UCSD-AML1 (cell line): ENCODE measurements at regions not wholly inside any gene's neighbourhood (a gene's known extent, or its start where the extent isn't known, plus 50 kb on each side); places are given as distances from the start of the nearest gene placed in this dataset.
A peak's percentile ranks its signal among the peaks of the same experiment; 100 is the strongest.

ENCODE experiments used
- DNase-seq: peaks from one replicate; lab custom pipeline; 2025; ENCODE audit not compliant: unreplicated experiment; lab: John Stamatoyannopoulos, UW

GRCh38 chr22:19574247-19574646, 50.0 kb upstream of the CLDN5 start:
- no peak for DNase-seq

DNA sequence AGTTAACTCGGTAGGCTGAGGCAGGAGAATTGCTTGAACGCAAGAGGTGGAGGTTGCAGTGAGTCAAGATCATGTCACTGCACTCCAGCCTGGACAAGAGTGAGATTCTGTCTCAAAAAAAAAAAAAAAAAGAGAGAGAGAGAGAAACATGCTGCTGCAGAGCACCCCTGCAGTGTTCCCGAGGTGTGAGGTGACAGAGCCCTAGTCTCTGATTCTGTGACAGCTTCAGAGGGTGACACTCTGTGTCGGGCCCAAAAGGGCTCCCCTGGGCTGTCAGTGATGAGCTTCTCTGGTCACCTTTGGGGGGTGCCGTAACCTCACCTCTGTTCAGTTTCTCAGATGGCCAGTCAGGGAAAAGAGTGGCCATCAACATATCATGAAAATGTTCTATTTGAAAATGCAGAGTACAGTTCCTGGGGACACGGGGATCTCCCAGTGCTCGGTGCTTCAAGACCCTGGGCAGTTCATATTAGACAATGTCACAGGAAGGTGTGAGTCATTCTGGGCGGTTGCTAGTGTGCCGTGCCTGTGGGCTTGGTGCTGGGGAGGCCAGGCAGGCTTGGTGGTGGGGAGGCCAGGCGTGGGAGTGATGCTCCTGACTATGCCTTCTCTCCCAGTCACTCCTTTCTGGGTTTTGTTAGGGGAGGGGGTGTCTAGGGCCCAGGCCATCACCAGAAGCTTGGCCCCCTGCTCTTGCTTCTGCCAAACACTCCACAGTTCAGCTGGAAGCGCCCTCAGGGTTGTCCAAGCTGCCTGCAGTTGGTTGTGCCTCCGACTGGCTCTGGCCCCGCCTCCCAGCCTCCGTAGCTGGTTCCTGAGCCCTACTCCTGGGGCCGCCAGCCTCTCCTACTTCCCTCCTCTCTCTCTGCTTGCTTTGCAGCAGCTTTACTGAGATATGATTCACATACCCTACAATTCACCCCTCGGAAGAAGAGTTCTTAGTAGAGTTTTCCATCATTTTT, 52.5 kb upstream of the CLDN5 start:
- peak; percentile 83 for DNase-seq

DNA sequence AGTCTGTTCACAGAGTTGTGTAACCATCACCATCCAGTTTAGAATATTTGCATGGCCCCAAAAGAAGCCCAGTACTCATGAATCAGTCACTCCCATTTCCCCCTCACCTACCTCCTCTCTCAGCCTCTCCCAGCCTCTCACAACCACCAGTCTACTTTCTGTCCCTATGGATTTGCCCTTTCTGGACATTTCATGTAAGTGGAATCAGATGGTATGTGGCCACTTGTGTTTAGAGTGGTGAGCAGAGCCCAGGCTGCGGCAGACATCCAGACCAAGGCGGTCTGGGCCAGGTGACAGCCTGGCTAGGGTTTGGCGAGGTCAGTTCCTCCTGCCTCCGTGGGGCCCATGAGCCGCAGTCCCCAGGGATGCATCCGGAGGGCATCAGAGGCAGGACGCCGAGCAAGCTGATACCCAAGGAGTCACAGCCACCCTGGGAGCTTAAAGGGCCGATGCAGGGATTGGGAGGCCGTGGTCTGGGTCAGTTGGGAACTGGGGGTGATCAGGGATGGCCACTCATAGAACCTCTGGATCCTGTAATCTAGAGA, 53.3 kb upstream of the CLDN5 start:
- DNase-seq = no peak

- no peak for DNase-seq
These were observed 54.2 kb upstream of the CLDN5 start for GRCh38 chr22:19578180-19579004.

DNA sequence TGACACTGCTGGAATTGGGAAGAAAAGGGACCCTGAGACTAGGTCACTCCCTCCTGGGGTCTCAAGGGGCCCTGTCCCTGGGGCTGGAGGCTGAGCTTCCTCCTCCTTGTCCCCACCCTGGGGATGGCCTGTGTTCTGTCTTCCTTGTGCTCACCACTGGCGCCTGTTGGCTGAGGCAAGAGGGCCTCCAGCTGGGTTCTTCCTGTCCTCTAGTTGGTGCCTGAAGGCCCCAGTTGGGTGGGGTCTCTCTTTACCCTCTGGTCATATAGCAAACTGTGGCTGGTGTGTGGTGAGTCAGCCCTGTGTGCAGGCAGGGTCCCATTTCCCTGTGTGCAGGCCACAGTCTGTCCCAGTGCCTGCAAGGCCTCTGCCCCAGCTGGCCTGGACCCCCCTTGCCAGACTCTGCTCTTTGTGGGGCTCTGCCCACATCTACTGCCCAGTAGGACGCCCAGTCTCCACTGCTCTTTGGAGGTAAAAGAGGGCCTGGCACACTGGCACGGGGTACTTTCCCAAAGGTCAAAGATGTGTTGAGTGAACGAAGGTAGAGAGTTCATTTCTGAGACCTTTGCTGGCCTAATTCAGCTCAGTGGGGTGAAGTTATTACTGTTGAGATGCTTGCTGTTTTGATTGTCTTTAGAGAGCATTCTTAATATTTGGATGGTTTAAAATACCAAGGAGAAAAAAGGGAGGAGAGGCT, 55.1 kb upstream of the CLDN5 start:
- peak; percentile 28 for DNase-seq

DNA sequence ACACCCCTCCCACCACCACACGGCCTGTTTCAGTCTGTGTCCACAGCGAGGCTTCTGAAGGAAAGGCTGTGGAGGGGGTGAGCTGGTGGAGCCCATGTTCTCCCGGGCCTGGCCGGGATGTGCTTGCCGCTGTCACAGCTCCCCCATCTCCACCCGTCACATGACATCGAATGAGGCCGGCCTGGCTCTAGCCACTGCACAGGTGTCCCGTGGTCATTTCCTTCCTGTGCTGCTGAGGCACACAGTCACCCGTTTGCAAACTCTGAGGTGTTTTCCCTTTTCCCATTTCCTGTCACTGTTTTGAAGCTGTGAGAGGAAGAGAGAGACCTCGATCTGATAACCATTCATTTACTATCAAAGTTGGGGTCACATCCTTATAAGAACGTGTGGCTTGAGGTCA, 55.7 kb upstream of the CLDN5 start:
- peak; percentile 57 for DNase-seq

GRCh38 chr22:19580291-19580890, 56.2 kb upstream of the CLDN5 start:
- DNase-seq = no peak

DNA sequence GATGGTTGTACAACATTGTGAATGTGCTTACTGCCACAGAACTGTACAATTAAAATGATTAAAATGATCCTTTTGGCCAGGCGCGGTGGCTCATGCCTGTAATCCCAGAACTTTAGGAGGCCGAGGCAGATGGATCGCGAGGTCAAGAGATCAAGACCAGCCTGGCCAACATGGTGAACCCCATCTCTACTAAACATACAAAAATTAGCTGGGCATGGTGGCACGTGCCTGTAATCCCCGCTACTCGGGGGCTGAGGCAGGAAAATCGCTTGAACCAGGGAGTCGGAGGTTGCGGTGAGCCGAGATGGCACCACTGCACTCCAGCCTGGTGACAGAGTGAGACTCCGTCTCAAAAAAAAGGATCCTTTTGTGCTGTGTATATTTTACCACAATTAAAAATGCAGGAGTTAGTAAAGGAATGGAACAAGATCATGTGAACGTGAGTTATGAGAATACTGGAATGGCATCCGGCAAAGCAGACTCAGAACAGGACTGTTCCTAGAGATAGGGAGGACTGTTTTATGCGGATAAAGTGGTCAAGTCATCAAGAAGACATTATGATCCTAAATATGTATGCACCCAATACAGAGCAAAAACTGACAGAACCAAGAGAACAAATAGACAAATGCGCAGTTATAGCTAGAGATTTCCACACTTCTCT, 58.0 kb upstream of the CLDN5 start:
- DNase-seq = no peak

DNA sequence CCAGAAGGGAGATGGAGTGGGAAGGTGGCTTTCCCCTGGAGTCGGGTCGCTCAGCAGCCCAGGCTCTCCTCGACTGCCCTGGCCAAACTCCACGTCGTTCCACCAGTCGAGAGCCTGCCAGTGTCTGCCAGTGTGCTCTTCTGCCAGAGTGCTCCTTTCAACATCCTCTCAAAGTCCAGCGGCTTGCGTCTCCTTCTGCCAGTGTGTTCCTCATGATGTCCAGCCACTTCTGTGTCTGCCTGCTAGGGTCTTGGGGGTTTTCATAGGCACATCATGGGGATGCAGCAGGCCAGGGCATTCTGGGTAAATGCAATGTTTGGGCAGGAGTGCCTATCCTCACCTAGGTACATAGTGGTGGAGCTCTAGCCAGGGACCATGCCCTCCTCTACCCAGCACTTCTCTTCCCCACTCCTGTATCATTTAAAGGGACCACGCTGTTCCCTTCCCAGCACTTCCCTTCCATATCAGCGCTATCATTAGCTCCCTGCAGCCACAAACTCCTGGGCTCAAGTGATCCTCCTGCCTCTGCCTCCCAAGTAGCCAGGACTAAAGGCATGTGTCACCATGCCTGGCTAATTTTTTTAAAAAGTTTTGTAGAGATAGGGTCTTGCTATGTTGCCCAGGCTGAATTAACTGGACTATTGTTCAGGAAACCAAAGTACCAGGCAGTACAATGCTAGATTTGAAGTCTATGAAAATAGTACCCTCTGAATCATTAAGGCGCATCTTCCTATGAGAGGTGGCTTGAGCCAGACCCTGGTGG, 62.9 kb upstream of the CLDN5 start:
- no peak for DNase-seq

- no peak for DNase-seq
These were observed 66.5 kb upstream of the CLDN5 start for GRCh38 chr22:19590696-19591095.

DNA sequence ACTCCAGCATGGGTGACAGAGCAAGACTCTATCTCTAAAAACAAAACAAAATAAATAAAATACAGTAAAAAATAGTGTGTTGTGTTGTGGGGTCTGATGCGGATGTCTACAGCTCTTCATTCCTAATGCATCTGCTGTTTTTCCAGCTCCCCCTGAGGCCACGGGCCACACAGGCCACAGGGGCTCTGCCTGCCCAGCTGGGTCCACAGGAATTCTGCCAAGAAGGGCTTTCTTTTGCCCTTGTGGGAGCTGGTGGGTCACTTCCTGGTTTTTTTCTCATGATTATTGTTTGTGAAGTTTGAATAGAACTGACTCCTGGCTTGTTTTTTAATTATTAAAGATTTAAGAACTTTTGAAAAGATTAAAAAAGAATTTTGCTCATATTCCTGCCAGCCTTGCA, 67.4 kb upstream of the CLDN5 start:
- no peak for DNase-seq

DNA sequence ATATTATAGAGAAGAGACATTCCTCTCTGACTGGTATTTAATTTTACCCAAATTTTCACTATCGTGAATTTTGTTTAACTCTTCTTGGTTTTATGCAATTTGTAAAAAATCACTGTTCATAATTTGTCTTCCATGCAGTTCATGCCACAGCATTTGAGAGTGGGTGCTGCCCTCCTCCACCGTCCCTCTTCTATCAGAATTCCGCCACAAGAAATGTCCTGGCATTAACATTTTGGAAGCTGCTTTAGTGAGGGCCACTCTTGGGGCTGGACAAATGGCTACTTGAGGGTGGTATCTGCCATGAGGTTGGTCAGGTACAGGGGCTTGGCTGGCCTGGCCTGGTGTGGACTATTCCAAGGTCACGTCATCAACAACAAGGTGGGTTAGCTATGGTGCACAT, 68.3 kb upstream of the CLDN5 start:
- DNase-seq = no peak

- no peak for DNase-seq
These were observed 69.9 kb upstream of the CLDN5 start for GRCh38 chr22:19593991-19594569.

DNA sequence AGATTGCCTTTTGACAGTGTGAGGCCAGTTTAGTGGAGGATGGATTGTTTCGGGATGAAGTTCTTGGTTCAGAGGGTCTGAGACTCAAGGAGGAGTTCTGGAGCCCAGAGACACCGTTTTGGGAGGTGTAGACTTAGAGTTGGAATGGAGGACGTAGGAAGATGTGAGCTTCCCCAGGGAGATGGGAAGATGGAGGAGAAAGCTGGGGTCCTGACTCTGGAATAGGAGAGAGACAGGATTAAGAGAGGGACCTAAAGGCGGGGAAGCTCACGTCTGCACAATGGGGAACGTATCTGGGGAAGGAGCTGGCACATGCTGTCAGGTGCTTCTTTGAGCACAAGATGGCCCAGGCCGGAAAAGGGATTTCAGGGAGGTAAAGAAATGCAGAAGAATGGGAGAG, 71.3 kb upstream of the CLDN5 start:
- no peak for DNase-seq

DNA sequence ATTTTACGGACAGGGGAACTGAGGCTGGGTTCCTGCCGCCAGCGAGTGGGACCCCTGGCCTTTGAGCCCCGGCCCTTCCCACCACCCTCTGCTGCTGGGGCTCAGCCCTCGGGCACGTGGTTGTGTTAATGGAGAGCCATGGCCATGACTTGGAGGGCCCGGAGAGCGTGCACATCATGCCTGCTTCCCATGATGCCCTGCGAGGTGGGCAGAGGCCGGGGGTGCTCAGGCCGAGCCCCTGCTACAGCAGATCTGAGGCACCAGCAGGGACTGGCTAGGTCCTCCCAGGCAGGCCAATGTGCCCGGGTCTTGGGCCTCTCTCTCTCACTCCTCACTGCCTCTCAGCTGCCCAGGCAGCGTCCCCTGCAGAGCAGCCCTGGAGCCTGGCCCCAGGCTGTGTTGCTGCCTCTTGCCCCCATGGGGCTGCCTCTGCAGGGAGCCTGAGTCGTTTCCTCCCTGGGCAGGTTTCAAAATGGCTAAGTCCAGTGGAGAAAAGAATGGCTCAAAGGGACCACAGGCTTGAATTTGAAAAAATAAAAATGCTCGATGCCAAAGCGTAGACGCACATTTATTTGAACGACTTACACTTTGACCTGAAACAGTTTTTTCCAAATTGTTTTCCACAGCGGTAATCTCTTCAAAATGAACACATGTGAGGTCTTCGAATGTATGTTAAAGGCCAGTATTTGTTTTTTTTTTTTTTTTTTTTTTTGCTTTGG, 72.6 kb upstream of the CLDN5 start:
- DNase-seq = no peak

- DNase-seq = no peak
These were observed 73.2 kb upstream of the CLDN5 start for GRCh38 chr22:19597399-19597735.

GRCh38 chr22:19598054-19598855, 74.0 kb upstream of the CLDN5 start:
- DNase-seq = no peak

- DNase-seq = no peak
These were observed 74.8 kb upstream of the CLDN5 start for GRCh38 chr22:19599004-19599403.
